A673 (cell line): ENCODE measurements at regions not wholly inside any gene's neighbourhood (a gene's known extent, or its start where the extent isn't known, plus 50 kb on each side); places are given as distances from the start of the nearest gene placed in this dataset.
A peak's percentile ranks its signal among the peaks of the same experiment; 100 is the strongest.
"Not testable (repeated sequence)": the region's sequence is repeated elsewhere in the genome, so short reads cannot be mapped to it uniquely, and the experiment has no call there.

Source experiments
- BruUV-seq: library from RNA; stranded (reverse); fragments of 400-500 nt; replicated peaks from 2 replicates; lab custom pipeline; 2021; lab: Mats Ljungman, UMichigan
- CTCF ChIA-PET: fragments of 300-600 bp; sonication (Branson Sonifier 250); formaldehyde crosslinking; loops from one replicate; lab custom pipeline; 2022; ENCODE audit warnings: antibody characterized with exemption; lab: Charles Lee
- POLR2A ChIA-PET: fragments of 300-600 bp; sonication (Branson Sonifier 250); formaldehyde crosslinking; loops from one replicate; lab custom pipeline; 2022; ENCODE audit warnings: antibody characterized with exemption; ENCODE audit not compliant: low non-redundant PET; lab: Charles Lee
- DNase-seq: peaks from one replicate; pipeline ENCODE4 v3.0.0-alpha.2; 2015; ENCODE audit warnings: low spot score
- H3K27ac ChIP-seq: fragments of 200-600 bp; sonication (generic); 2 replicates; pipeline ENCODE4 v1.5.1; 2016; ENCODE audit warnings: mixed run types, low read depth, mild to moderate bottlenecking, mixed read lengths, antibody characterized with exemption, low read length; ENCODE audit not compliant: poor library complexity, severe bottlenecking
- H3K27me3 ChIP-seq: fragments of 200-600 bp; sonication (generic); replicated peaks from 2 replicates; pipeline ENCODE4 v1.6.1; 2017; ENCODE audit warnings: mixed run types, low read depth, mild to moderate bottlenecking, mixed read lengths, antibody characterized with exemption, low read length; ENCODE audit not compliant: insufficient read depth, poor library complexity
- H3K36me3 ChIP-seq: fragments of 200-600 bp; sonication (generic); 2 replicates; pipeline ENCODE4 v1.6.1; 2016; ENCODE audit warnings: mixed run types, mild to moderate bottlenecking, mixed read lengths, antibody characterized with exemption, low read length; ENCODE audit not compliant: insufficient read depth, poor library complexity, severe bottlenecking
- H3K4me1 ChIP-seq: fragments of 200-600 bp; sonication (generic); 2 replicates; pipeline ENCODE4 v1.6.1; 2017; ENCODE audit warnings: mixed run types, mild to moderate bottlenecking, mixed read lengths, antibody characterized with exemption, low read length; ENCODE audit not compliant: insufficient read depth, poor library complexity, severe bottlenecking
- H3K4me3 ChIP-seq: fragments of 200-600 bp; sonication (generic); 2 replicates; pipeline ENCODE4 v1.5.1; 2016; ENCODE audit warnings: low read depth, mixed run types, mild to moderate bottlenecking, mixed read lengths, low read length; ENCODE audit not compliant: poor library complexity, severe bottlenecking
- H3K9me3 ChIP-seq: fragments of 200-600 bp; sonication (generic); 2 replicates; pipeline ENCODE4 v1.6.1; 2016; ENCODE audit warnings: mixed run types, low read depth, mild to moderate bottlenecking, mixed read lengths, antibody characterized with exemption, low read length; ENCODE audit not compliant: poor library complexity, severe bottlenecking
- CTCF ChIP-seq: fragments of 300-800, 200-600 bp; sonication (generic); conservative IDR thresholded peaks from 2 replicates; pipeline ENCODE4 v1.5.1; 2017; ENCODE audit warnings: low read depth, mild to moderate bottlenecking, antibody characterized with exemption, low read length, moderate library complexity, mixed read lengths
- EZH2 ChIP-seq: fragments of 200-600 bp; sonication (generic); IDR thresholded peaks from 2 replicates; pipeline ENCODE4 v1.6.1; 2017; ENCODE audit warnings: borderline replicate concordance, low read depth, mild to moderate bottlenecking, mixed read lengths, antibody characterized with exemption, low read length; ENCODE audit not compliant: poor library complexity, severe bottlenecking
- intact Hi-C: fragments of 100-400 bp; cut with micrococcal nuclease; formaldehyde crosslinking; loops from one replicate; pipeline ENCODE4 v1.10.0; 2022; ENCODE audit not compliant: unreplicated experiment

GRCh38 chr10:2899246-2899951 lies 167.9 kb upstream of the PFKP start:
- POLR2A ChIA-PET: no interaction called here
- intact Hi-C loops: no loop called here
- no peaks in the 10 kb centered on the region for H3K9me3 ChIP-seq

GRCh38 chr10:2898509-2898860 lies 168.9 kb upstream of the PFKP start:
- POLR2A ChIA-PET: no interaction called here
- BruUV-seq: no TSS peak

More at GRCh38 chr10:2899246-2899951, 167.9 kb upstream of the PFKP start:
- TF ChIP-seq EZH2: no peak
- TF ChIP-seq CTCF: no peak
- CTCF ChIA-PET: no interaction called here
- H3K4me1 ChIP-seq: no peaks in the 10 kb centered on the region
- H3K27me3 ChIP-seq: no peaks in the 10 kb centered on the region
- no peaks in the 10 kb centered on the region for H3K36me3 ChIP-seq
- no peak overlapping the region for H3K4me3 ChIP-seq
- DNase-seq: no peak
- no peak overlapping the region for H3K27ac ChIP-seq
- BruUV-seq: no TSS peak

DNA sequence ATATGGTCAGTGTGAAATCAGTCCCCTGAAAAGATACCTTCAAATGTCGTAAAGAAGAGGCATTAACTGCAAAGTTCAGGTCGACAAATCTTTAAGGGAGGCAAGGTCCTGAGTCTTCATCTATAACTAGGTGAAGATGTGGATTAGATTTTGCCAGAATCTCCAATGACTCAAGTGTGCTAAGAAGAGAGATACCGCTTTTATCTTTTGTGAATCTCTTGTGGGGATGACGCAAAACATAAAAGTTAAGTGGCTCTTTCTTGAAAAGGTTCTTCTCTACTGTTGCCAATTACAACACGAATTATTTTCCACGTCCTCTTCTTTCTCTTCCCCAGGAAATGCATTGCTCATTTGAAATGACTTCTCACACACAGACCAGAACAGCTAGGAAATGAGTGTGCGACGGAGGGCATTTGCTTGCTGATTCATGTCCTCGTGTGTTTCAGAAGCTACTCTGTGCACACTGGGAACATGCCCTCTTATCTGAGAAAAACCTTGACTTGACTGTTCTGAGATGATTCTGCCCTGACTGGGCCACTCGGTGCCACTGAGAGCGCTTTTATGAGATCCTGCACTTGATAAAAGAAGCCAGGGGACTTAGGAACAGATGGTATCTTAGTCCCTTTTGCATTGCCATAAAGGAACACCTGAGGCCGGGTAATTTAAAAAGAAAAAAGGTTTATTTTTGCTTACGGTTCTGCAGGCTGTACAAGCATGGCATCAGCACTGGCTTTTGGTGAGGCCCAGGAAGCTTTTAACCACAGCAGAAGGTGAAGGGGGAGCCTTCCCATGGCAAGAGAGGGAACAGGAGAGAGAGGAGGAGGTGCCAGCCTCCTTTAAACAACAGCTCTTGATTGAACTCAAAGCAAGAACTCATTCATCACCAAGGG lies 169.5 kb upstream of the PFKP start:
- TF ChIP-seq CTCF (no peak), EZH2 (no peak)
- H3K9me3 ChIP-seq: no peaks in the 10 kb centered on the region
- no peaks in the 10 kb centered on the region for H3K4me1 ChIP-seq
- H3K36me3 ChIP-seq: no peaks in the 10 kb centered on the region
- H3K27me3 ChIP-seq: no peaks in the 10 kb centered on the region
- intact Hi-C loops: no loop called here
- DNase-seq: peak; percentile 14
- no peak overlapping the region for H3K27ac ChIP-seq
- ChIA-PET POLR2A (no interaction called here), CTCF (no interaction called here)
- no TSS peak for BruUV-seq
- no peak overlapping the region for H3K4me3 ChIP-seq

More at GRCh38 chr10:2898509-2898860, 168.9 kb upstream of the PFKP start:
- Histone ChIP-seq H3K27me3 (no peaks in the 10 kb centered on the region), H3K27ac (no peak overlapping the region), H3K36me3 (no peaks in the 10 kb centered on the region), H3K4me3 (no peak overlapping the region), H3K4me1 (no peaks in the 10 kb centered on the region), H3K9me3 (no peaks in the 10 kb centered on the region)
- CTCF ChIA-PET: no interaction called here
- intact Hi-C loops: no loop called here
- DNase-seq: no peak
- no peak for TF ChIP-seq CTCF

- H3K27me3 ChIP-seq, CTCF ChIA-PET, H3K4me1 ChIP-seq, H3K9me3 ChIP-seq, H3K4me3 ChIP-seq, DNase-seq, intact Hi-C loops, H3K36me3 ChIP-seq, POLR2A ChIA-PET, H3K27ac ChIP-seq, BruUV-seq: not testable (repeated sequence)
Measured at GRCh38 chr10:2896334-2896733, 171.0 kb upstream of the PFKP start.
